Gastroesophageal sphincter (tissue), 4 donors: ENCODE measurements at regions not wholly inside any gene's neighbourhood (a gene's known extent, or its start where the extent isn't known, plus 50 kb on each side); places are given as distances from the start of the nearest gene placed in this dataset.

ENCODE experiments used
- ATAC-seq: fragments of 150-250 bp; one replicate; pipeline ENCODE4 v1.9.1; 2016; ENCODE audit warnings: mild to moderate bottlenecking, moderate library complexity
- H3K27ac ChIP-seq, 4 donors: fragments of 200-600 bp; sonication (generic) in 3 of 4; 1 replicate in 3 of 4; 2 replicates in 1 of 4; pipeline ENCODE4 v1.5.1; 2016 to 2019
- H3K27me3 ChIP-seq: fragments of 200-600 bp; sonication (generic); one replicate; pipeline ENCODE4 v1.5.1; 2019
- H3K36me3 ChIP-seq, 2 donors: fragments of 200-600 bp; sonication (generic); one replicate each; pipeline ENCODE4 v1.5.1; 2019; ENCODE audit warnings: control low read depth in 1 of 2
- H3K4me1 ChIP-seq, 3 donors: fragments of 200-600 bp; sonication (generic); 1 replicate in 2 of 3; 2 replicates in 1 of 3; pipeline ENCODE4 v1.5.1; 2016 to 2019; ENCODE audit warnings: control low read depth in 2 of 3
- H3K4me3 ChIP-seq, 2 donors: fragments of 200-600 bp; sonication (generic); one replicate each; pipeline ENCODE4 v1.5.1; 2019; ENCODE audit warnings: mild to moderate bottlenecking in 1 of 2, moderate library complexity in 1 of 2
- H3K9me3 ChIP-seq, 3 donors: fragments of 200-600 bp; sonication (generic); one replicate each; pipeline ENCODE4 v1.5.1; 2017 to 2019; ENCODE audit warnings: control low read depth in 2 of 3
- CTCF ChIP-seq, 4 experiments: fragments of 200-600 bp in 2 of 4; fragments of 450-650 bp in 2 of 4; sonication (generic) in 1 of 4; IDR thresholded peaks; one replicate each; pipeline ENCODE4 v1.5.1; 2017 to 2019; ENCODE audit warnings: antibody characterized with exemption in 4 of 4, mild to moderate bottlenecking in 2 of 4, moderate library complexity in 2 of 4
- EP300 ChIP-seq: sonication (generic); formaldehyde crosslinking; IDR thresholded peaks from one replicate; pipeline ENCODE4 v1.6.1; 2017; ENCODE audit warnings: antibody characterized with exemption, mild to moderate bottlenecking
- POLR2A ChIP-seq, 2 donors: fragments of 450-650 bp; IDR thresholded peaks; one replicate each; pipeline ENCODE4 v1.6.1; 2017; ENCODE audit warnings: antibody characterized with exemption in 2 of 2, mild to moderate bottlenecking in 2 of 2, moderate library complexity in 1 of 2
- POLR2AphosphoS5 ChIP-seq: sonication (generic); formaldehyde crosslinking; IDR thresholded peaks from one replicate; pipeline ENCODE4 v1.6.1; 2017; ENCODE audit warnings: antibody characterized with exemption
- WGBS, 2 donors: methylation state at CpG; one replicate each; pipeline ENCODE4 v1.1.5; 2018; ENCODE audit warnings: low coverage in 1 of 2; 5-methylcytosine and 5-hydroxymethylcytosine counted together

GRCh38 chr4:17283251-17283650 is 228.6 kb downstream of the QDPR start:
- 92 to 95% methylated on average over 6 to 7 of the region's 7 CpGs for WGBS, 2 donors
- H3K36me3 ChIP-seq: no peaks in the 10 kb centered on the region
- no peaks in the 10 kb centered on the region for H3K9me3 ChIP-seq
- H3K4me3 ChIP-seq: no peak overlapping the region
- H3K27me3 ChIP-seq: no peaks in the 10 kb centered on the region
- H3K27ac ChIP-seq: no peak overlapping the region
- no peak for TF ChIP-seq EP300
- TF ChIP-seq CTCF (IDR thresholded peaks at IDR 0.05): no peak
- no peak for TF ChIP-seq POLR2AphosphoS5
- TF ChIP-seq POLR2A (IDR thresholded peaks at IDR 0.05): no peak
- peaks cover 0 to 5% (median 0%) of the 10 kb centered on the region in 3 donors for H3K4me1 ChIP-seq
- ATAC-seq: no peak

- Histone ChIP-seq H3K4me3 (no peak overlapping the region), H3K27me3 (no peaks in the 10 kb centered on the region), H3K36me3 (no peaks in the 10 kb centered on the region), H3K9me3 (no peaks in the 10 kb centered on the region), H3K27ac (no peak overlapping the region), H3K4me1 (peaks cover 0 to 5% (median 0%) of the 10 kb centered on the region in 3 donors)
- no peak for ATAC-seq
- WGBS, 2 donors: 98% methylated on average over 6 of the region's 6 CpGs; no CpG with 5 or more reads in 1 of the 2 donors
- TF ChIP-seq POLR2A (IDR thresholded peaks at IDR 0.05) (no peak), POLR2AphosphoS5 (no peak), EP300 (no peak), CTCF (IDR thresholded peaks at IDR 0.05) (no peak)
Measured at GRCh38 chr4:17280261-17281018, 231.4 kb downstream of the QDPR start.

- Histone ChIP-seq H3K4me1 (no peaks in the 10 kb centered on the region), H3K27ac (no peak overlapping the region), H3K36me3 (no peaks in the 10 kb centered on the region), H3K4me3 (no peak overlapping the region), H3K27me3 (no peaks in the 10 kb centered on the region), H3K9me3 (no peaks in the 10 kb centered on the region)
- 43% methylated on average over 5 of the region's 6 CpGs; no CpG with 5 or more reads in 1 of the 2 donors for WGBS, 2 donors
- TF ChIP-seq POLR2A (IDR thresholded peaks at IDR 0.05) (no peak), EP300 (no peak)
- ATAC-seq: no peak
Measured at GRCh38 chr4:17276776-17277175, 235.1 kb downstream of the QDPR start.

GRCh38 chr4:17275836-17276235 is 236.1 kb downstream of the QDPR start:
- WGBS, 2 donors: 66 to 67% methylated on average over 3 of the region's 3 CpGs
- Histone ChIP-seq H3K36me3 (no peaks in the 10 kb centered on the region), H3K27me3 (no peaks in the 10 kb centered on the region), H3K4me3 (no peak overlapping the region), H3K27ac (no peak overlapping the region), H3K4me1 (no peaks in the 10 kb centered on the region), H3K9me3 (no peaks in the 10 kb centered on the region)
- TF ChIP-seq CTCF (IDR thresholded peaks at IDR 0.05) (no peak), POLR2A (IDR thresholded peaks at IDR 0.05) (no peak), POLR2AphosphoS5 (no peak), EP300 (no peak)
- ATAC-seq: no peak

- no peak for ATAC-seq
- no peak overlapping the region for H3K4me3 ChIP-seq
Measured at GRCh38 chr4:17273047-17273446, 238.8 kb downstream of the QDPR start.

More at GRCh38 chr4:17273047-17273446, 238.8 kb downstream of the QDPR start:
- Histone ChIP-seq H3K27me3 (no peaks in the 10 kb centered on the region), H3K36me3 (no peaks in the 10 kb centered on the region), H3K27ac (no peak overlapping the region), H3K4me1 (no peaks in the 10 kb centered on the region), H3K9me3 (no peaks in the 10 kb centered on the region)
- TF ChIP-seq CTCF (IDR thresholded peaks at IDR 0.05) (no peak), POLR2AphosphoS5 (no peak), POLR2A (IDR thresholded peaks at IDR 0.05) (no peak), EP300 (no peak)
